Tibial nerve (tissue), 4 donors: ENCODE measurements at regions not wholly inside any gene's neighbourhood (a gene's known extent, or its start where the extent isn't known, plus 50 kb on each side); places are given as distances from the start of the nearest gene placed in this dataset.

Experiments
- CTCF ChIP-seq, 5 experiments: fragments of 200-600 bp in 3 of 5; fragments of 450-650 bp in 2 of 5; sonication (generic) in 3 of 5; IDR thresholded peaks; one replicate each; pipeline ENCODE4 v1.5.1; 2016 to 2019; ENCODE audit warnings: antibody characterized with exemption in 5 of 5, mild to moderate bottlenecking in 3 of 5, moderate library complexity in 2 of 5
- EP300 ChIP-seq, 2 donors: sonication (generic); formaldehyde crosslinking; IDR thresholded peaks; one replicate each; pipeline ENCODE4 v1.6.1; 2017; ENCODE audit warnings: antibody characterized with exemption in 2 of 2, mild to moderate bottlenecking in 1 of 2
- POLR2A ChIP-seq, 2 donors: fragments of 450-650 bp; IDR thresholded peaks; one replicate each; pipeline ENCODE4 v1.6.1; 2017; ENCODE audit warnings: antibody characterized with exemption in 2 of 2, mild to moderate bottlenecking in 2 of 2, moderate library complexity in 2 of 2

DNA sequence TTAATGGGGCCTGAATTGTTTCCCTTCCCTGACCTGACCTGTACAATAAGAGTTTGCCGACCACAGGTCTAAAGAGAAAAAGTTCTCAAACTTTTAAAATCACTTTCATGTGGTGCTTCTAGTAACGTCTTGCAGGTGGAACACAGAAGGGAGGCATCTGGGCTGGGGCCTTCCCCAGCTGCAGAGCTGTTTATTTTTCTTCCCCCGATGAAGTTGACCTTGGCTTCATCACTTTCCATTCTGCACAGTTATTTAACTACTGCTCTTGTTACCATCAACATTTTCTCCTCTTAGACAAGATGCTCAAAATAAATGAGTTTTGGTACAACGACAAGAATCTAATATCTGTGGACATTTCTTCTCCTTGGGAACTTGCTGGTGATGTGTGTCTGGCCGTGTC, 181.7 kb downstream of the HERPUD2 start:
- TF ChIP-seq CTCF (IDR thresholded peaks at IDR 0.05) (no peak), POLR2A (IDR thresholded peaks at IDR 0.05) (no peak), EP300 (IDR thresholded peaks at IDR 0.05) (no peak)
